ENCODE measurements at regions not wholly inside any gene's neighbourhood (a gene's known extent, or its start where the extent isn't known, plus 50 kb on each side); places are given as distances from the start of the nearest gene placed in this dataset.
"Not testable (repeated sequence)": the region's sequence is repeated elsewhere in the genome, so short reads cannot be mapped to it uniquely, and the experiment has no call there.

DNA sequence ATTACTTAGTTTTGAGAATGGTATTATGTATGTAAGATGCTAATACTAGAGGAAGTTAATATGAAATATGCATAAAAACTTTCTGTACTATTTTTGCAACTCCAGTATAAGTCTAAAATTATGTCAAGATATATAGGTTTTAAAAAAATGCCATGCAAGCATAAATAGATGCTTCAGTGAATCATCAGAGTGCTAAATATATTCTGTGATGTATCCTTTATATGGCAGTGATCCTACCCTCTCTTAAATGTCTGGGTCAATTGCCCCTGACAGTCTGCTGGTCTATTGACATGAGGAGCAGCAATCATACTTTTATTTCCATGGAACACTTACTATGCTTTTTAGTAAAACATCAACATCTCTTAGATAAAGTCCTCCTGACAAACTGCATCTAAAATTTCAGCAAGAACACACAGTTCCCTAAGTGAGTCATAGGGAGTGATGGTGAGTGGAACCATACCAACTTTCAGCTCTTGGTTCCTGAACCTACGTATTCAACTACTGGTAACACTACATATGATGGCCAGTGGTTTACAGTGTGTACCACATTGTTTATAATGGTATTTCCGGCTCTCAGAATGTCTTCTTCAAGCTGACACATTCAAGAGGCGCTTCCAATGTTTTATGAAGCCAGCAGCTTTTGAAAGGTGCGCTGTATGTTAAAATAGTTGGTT, 928.7 kb upstream of the GJE1 start:
- H3K4me3 ChIP-seq (ENCODE audit: low read depth in 1 of 2, low read length in 2 of 2), result no peak overlapping the region
- H3K36me3 ChIP-seq (ENCODE audit: control insufficient read depth in 1 of 2, insufficient read depth in 2 of 2, low read length in 2 of 2), result no peaks in the 10 kb centered on the region
- no peak overlapping the region for H3K27ac ChIP-seq (ENCODE audit: low read length)
- peaks cover 0 to 2% of the 10 kb centered on the region in 2 donors for H3K9me3 ChIP-seq (ENCODE audit: control insufficient read depth in 1 of 2, low read length in 2 of 2)
- H3K4me1 ChIP-seq (ENCODE audit: control insufficient read depth in 1 of 2, insufficient read depth in 2 of 2, low read length in 2 of 2), result no peaks in the 10 kb centered on the region
- H3K27me3 ChIP-seq (ENCODE audit: low read depth, low read length), result no peaks in the 10 kb centered on the region

DNA sequence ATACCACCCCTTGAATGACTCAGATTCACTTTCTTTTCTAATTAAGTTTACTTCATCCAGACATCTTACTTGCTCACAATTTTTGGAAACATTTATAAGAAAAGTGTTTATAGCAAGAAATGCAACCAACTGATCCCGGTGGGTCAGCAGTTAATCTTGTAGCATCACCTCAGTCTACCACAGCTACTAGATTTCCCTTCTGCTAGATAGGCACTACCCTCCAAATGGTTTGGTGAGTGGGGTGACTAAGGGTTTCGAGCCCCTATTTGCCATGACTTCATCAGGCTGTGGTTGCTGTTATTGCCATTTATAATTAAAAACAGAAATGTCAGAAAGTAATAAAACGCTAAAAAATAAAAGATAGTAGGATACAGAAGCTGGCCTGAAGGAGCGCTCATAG, 930.1 kb upstream of the GJE1 start:
- Histone ChIP-seq H3K4me3 (ENCODE audit: low read depth in 1 of 2, low read length in 2 of 2) (no peak overlapping the region), H3K4me1 (ENCODE audit: control insufficient read depth in 1 of 2, insufficient read depth in 2 of 2, low read length in 2 of 2) (no peaks in the 10 kb centered on the region), H3K9me3 (ENCODE audit: control insufficient read depth in 1 of 2, low read length in 2 of 2) (peaks cover 0 to 2% of the 10 kb centered on the region in 2 donors), H3K36me3 (ENCODE audit: control insufficient read depth in 1 of 2, insufficient read depth in 2 of 2, low read length in 2 of 2) (no peaks in the 10 kb centered on the region), H3K27me3 (ENCODE audit: low read depth, low read length) (no peaks in the 10 kb centered on the region), H3K27ac (ENCODE audit: low read length) (no peak overlapping the region)

DNA sequence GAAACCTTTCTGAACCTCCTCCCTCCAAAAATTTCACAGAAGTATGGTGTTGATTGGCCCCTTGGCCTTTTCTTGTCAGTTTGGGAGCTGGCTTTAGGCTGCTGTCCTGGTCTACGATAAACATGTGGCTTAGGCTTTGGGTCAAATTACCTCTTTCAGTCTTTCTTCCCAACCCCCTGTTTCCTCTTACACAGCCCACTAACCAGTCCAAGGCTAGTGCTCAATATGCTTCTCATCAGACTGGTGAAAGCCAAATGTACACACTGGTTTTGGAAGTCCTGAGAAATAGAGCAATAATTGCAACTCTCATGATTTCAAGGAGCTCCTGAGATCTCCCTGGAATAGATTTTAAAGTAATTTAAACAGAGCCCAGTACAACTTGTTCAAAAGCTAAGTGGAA, 933.7 kb upstream of the GJE1 start:
- Histone ChIP-seq H3K27me3 (ENCODE audit: low read depth, low read length) (no peaks in the 10 kb centered on the region), H3K9me3 (ENCODE audit: control insufficient read depth in 1 of 2, low read length in 2 of 2) (peaks cover 0 to 3% of the 10 kb centered on the region in 2 donors), H3K27ac (ENCODE audit: low read length) (no peak overlapping the region), H3K4me1 (ENCODE audit: control insufficient read depth in 1 of 2, insufficient read depth in 2 of 2, low read length in 2 of 2) (no peaks in the 10 kb centered on the region), H3K36me3 (ENCODE audit: control insufficient read depth in 1 of 2, insufficient read depth in 2 of 2, low read length in 2 of 2) (no peaks in the 10 kb centered on the region), H3K4me3 (ENCODE audit: low read depth in 1 of 2, low read length in 2 of 2) (no peak overlapping the region)

DNA sequence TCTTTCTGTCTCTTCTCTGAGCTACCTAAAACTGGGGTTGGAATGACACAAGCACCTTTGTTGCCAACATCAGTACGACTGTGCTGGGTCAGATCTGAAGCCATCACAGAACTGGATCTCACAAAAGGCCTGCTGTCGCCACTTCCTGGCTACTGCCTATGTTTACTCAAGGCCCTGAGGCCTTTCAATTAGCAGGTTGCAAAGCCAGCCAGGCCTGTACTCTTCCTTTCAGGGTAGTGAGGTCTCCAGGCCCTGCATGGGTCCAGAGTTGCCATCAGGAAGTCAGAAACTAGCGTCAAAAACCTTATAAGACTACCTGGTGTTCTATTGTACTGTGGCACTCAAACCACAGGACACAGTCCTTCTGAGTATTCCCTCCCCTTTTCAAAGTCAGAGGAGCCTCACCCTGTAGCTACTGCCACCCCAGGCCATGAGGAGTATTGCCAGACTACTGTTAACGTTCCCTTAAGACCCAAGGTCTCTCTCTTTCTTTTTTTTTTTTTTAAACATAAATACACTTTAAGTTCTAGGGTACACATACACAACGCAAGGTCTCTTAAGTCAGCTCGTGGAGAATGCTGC, 937.4 kb upstream of the GJE1 start:
- Histone ChIP-seq H3K36me3 (ENCODE audit: control insufficient read depth in 1 of 2, insufficient read depth in 2 of 2, low read length in 2 of 2) (no peaks in the 10 kb centered on the region), H3K9me3 (ENCODE audit: control insufficient read depth in 1 of 2, low read length in 2 of 2) (peaks cover 0 to 16% of the 10 kb centered on the region in 2 donors), H3K4me1 (ENCODE audit: control insufficient read depth in 1 of 2, insufficient read depth in 2 of 2, low read length in 2 of 2) (no peaks in the 10 kb centered on the region), H3K4me3 (ENCODE audit: low read depth in 1 of 2, low read length in 2 of 2) (no peak overlapping the region), H3K27ac (ENCODE audit: low read length) (no peak overlapping the region), H3K27me3 (ENCODE audit: low read depth, low read length) (no peaks in the 10 kb centered on the region)

DNA sequence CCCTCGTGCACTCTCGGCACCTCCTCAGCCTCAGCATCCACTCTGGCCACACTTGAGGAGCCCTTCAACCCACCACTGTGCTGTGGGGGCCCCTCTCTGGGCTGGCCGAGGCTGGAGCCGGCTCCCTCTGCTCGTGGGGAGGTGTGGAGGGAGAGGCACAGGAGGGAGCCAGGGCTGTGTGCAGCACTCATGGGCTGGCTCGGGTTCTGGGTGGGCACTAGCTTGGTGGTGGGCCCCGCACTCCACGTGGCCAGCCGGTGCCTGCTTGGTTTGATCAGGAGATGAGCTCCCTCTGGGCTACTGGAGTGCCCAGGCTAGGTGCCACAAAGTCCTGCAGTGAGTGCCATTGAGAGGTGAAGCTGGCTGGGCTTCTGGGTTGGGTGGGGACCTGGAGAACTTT, 949.4 kb upstream of the GJE1 start:
- H3K36me3 ChIP-seq (ENCODE audit: control insufficient read depth in 1 of 2, insufficient read depth in 2 of 2, low read length in 2 of 2), result no peaks in the 10 kb centered on the region
- no peaks in the 10 kb centered on the region for H3K4me1 ChIP-seq (ENCODE audit: control insufficient read depth in 1 of 2, insufficient read depth in 2 of 2, low read length in 2 of 2)
- no peak overlapping the region for H3K27ac ChIP-seq (ENCODE audit: low read length)
- H3K27me3 ChIP-seq (ENCODE audit: low read depth, low read length), result no peaks in the 10 kb centered on the region
- H3K9me3 ChIP-seq (ENCODE audit: control insufficient read depth in 1 of 2, low read length in 2 of 2), result peaks cover 0 to 14% of the 10 kb centered on the region in 2 donors
- H3K4me3 ChIP-seq (ENCODE audit: low read depth in 1 of 2, low read length in 2 of 2), result peak overlapping the region in 1 of 2 donors; percentile 17

DNA sequence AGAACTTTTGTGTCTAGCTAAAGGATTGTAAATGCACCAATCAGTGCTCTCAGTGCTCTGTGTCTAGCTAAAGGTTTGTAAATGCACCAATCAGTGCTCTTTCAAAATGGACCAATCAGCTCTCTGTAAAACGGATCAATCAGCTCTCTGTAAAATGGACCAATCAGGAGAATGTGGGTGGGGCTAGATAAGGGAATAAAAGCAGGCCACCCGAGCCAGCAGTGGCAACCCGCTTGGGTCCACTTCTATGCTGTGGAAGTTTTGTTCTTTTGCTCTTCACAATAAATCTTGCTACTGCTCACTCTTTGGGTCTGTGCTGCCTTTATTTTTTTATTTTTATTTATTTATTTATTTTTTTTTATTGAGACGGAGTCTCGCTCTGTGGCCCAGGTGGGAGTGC, 957.3 kb upstream of the GJE1 start:
- H3K36me3 ChIP-seq (ENCODE audit: control insufficient read depth in 1 of 2, insufficient read depth in 2 of 2, low read length in 2 of 2); H3K27me3 ChIP-seq (ENCODE audit: low read depth, low read length); H3K27ac ChIP-seq (ENCODE audit: low read length); H3K4me1 ChIP-seq (ENCODE audit: control insufficient read depth in 1 of 2, insufficient read depth in 2 of 2, low read length in 2 of 2); H3K4me3 ChIP-seq (ENCODE audit: low read depth in 1 of 2, low read length in 2 of 2): not testable (repeated sequence)
- H3K9me3 ChIP-seq (ENCODE audit: control insufficient read depth in 1 of 2, low read length in 2 of 2), result peaks cover 0 to 11% of the 10 kb centered on the region in 2 donors

DNA sequence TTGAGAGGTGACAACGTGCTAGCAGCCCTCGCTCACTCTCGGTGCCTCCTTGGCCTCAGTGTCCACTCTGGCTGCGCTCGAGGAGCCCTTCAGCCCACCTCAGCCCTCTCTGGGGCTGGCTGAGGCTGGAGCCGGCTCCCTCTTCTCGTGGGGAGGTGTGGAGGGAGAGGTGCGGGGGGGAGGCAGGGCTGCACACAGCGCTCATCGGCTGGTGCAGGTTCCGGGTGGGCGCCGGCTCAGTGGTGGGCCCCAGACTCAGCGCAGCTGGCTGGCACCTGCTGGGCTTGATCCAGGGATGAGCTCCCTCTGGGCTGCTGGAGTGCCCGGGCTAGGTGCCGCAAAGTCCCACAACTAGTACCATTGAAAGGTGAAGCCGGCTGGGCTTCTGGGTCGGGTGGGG, 957.8 kb upstream of the GJE1 start:
- no peak overlapping the region for H3K27ac ChIP-seq (ENCODE audit: low read length)
- H3K4me1 ChIP-seq (ENCODE audit: control insufficient read depth in 1 of 2, insufficient read depth in 2 of 2, low read length in 2 of 2), result no peaks in the 10 kb centered on the region
- peaks cover 0 to 8% of the 10 kb centered on the region in 2 donors for H3K9me3 ChIP-seq (ENCODE audit: control insufficient read depth in 1 of 2, low read length in 2 of 2)
- no peak overlapping the region for H3K4me3 ChIP-seq (ENCODE audit: low read depth in 1 of 2, low read length in 2 of 2)
- H3K27me3 ChIP-seq (ENCODE audit: low read depth, low read length), result no peaks in the 10 kb centered on the region
- H3K36me3 ChIP-seq (ENCODE audit: control insufficient read depth in 1 of 2, insufficient read depth in 2 of 2, low read length in 2 of 2), result no peaks in the 10 kb centered on the region

DNA sequence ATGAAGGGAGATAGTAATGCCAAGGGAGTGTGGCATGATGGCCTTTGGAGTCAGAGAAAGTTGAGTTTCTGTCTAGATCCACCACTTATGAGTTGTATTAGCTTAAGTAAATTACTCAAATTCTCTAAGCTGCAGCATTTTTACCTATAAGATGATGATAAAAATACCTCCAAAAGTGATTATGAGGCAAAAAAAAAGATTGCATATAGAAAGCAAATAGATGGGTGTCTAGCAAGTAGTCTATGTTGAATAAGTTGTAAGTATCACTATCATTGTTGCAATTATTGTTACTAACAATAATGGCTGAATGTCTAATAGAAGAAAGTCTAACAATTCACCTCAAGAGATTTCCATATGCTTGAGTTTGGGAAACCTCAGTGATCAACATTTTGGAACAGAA, 959.2 kb upstream of the GJE1 start:
- Histone ChIP-seq H3K27me3 (ENCODE audit: low read depth, low read length) (no peaks in the 10 kb centered on the region), H3K9me3 (ENCODE audit: control insufficient read depth in 1 of 2, low read length in 2 of 2) (peaks cover 0 to 8% of the 10 kb centered on the region in 2 donors), H3K27ac (ENCODE audit: low read length) (no peak overlapping the region), H3K4me3 (ENCODE audit: low read depth in 1 of 2, low read length in 2 of 2) (no peak overlapping the region), H3K36me3 (ENCODE audit: control insufficient read depth in 1 of 2, insufficient read depth in 2 of 2, low read length in 2 of 2) (no peaks in the 10 kb centered on the region), H3K4me1 (ENCODE audit: control insufficient read depth in 1 of 2, insufficient read depth in 2 of 2, low read length in 2 of 2) (no peaks in the 10 kb centered on the region)

DNA sequence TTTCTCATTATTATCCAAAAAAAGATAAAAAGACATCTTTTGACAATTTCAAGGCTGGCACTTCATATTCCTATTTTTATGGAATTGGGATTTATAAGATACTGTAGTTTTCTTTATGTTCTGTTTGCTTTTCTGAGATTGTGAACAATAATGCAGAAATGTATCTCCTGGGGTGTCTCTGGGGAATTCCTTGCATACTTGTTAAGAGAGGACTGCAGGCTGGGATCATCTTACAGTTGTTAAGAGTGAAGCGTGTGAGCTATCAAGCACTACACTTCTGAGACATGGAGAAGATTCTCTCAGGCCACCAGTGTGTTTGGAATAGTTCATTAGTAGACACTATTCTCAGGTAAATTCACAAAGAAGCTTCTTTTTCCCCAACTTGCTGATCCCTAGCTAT, 963.3 kb upstream of the GJE1 start:
- Histone ChIP-seq H3K36me3 (ENCODE audit: control insufficient read depth in 1 of 2, insufficient read depth in 2 of 2, low read length in 2 of 2) (no peaks in the 10 kb centered on the region), H3K9me3 (ENCODE audit: control insufficient read depth in 1 of 2, low read length in 2 of 2) (no peaks in the 10 kb centered on the region), H3K4me3 (ENCODE audit: low read depth in 1 of 2, low read length in 2 of 2) (no peak overlapping the region), H3K4me1 (ENCODE audit: control insufficient read depth in 1 of 2, insufficient read depth in 2 of 2, low read length in 2 of 2) (no peaks in the 10 kb centered on the region), H3K27me3 (ENCODE audit: low read depth, low read length) (no peaks in the 10 kb centered on the region), H3K27ac (ENCODE audit: low read length) (no peak overlapping the region)

DNA sequence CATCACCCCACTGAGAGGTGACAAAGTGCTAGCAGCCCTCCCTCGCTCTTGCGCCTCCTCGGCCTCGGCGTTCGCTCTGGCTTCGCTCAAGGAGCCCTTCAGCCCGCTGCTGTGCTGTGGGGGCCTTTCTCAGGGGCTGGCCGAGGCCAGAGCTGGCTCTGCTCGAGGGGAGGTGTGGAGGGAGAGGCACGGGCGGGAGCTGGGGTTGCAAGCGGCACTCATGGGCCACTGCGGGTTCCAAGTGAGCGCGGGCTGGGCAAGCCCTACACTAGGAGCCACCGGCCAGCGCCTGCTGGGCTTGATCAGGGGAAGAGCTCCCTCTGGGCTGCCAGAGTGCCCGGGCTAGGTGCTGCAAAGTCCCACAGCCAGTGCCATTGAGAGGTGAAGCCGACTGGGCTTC, 964.8 kb upstream of the GJE1 start:
- Histone ChIP-seq H3K4me1 (ENCODE audit: control insufficient read depth in 1 of 2, insufficient read depth in 2 of 2, low read length in 2 of 2) (no peaks in the 10 kb centered on the region), H3K27me3 (ENCODE audit: low read depth, low read length) (no peaks in the 10 kb centered on the region), H3K4me3 (ENCODE audit: low read depth in 1 of 2, low read length in 2 of 2) (no peak overlapping the region), H3K36me3 (ENCODE audit: control insufficient read depth in 1 of 2, insufficient read depth in 2 of 2, low read length in 2 of 2) (no peaks in the 10 kb centered on the region), H3K27ac (ENCODE audit: low read length) (no peak overlapping the region), H3K9me3 (ENCODE audit: control insufficient read depth in 1 of 2, low read length in 2 of 2) (peaks cover 0 to 3% of the 10 kb centered on the region in 2 donors)

DNA sequence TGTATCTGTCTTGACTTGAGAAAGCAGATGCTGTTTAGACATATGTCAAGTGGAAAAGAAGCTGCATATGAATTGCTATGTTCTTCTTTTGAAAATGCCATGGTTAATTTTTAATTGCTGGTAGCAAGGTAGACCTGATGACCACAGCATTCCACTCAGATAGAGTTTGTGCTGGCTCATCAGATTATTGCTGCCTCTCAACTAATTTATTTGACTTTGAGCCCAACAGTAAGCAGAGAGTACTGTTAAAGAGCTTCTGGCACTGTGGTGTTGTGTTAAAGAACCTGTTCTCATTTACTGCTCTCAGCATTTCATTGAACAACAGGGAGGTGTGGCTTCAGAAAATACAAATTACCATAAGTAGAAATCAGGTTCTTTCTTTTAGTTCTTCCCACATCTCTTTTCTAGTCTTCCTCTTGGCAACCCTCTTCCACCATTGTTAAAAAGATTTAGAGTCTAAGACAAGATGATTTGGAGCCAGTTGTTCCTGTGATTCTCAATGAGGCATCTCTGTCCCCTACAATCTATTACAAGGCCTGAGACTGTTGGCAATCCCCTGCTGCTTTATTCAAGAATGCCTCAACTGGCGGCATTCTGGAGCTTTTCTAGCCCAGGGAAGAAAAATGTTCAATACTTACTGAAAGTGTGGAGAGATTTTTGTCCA, 967.6 kb upstream of the GJE1 start:
- Histone ChIP-seq H3K27ac (ENCODE audit: low read length) (no peak overlapping the region), H3K4me3 (ENCODE audit: low read depth in 1 of 2, low read length in 2 of 2) (no peak overlapping the region), H3K4me1 (ENCODE audit: control insufficient read depth in 1 of 2, insufficient read depth in 2 of 2, low read length in 2 of 2) (no peaks in the 10 kb centered on the region), H3K9me3 (ENCODE audit: control insufficient read depth in 1 of 2, low read length in 2 of 2) (peaks cover 0 to 3% of the 10 kb centered on the region in 2 donors), H3K36me3 (ENCODE audit: control insufficient read depth in 1 of 2, insufficient read depth in 2 of 2, low read length in 2 of 2) (no peaks in the 10 kb centered on the region), H3K27me3 (ENCODE audit: low read depth, low read length) (no peaks in the 10 kb centered on the region)
